Sigmoid colon (tissue), 6 donors: ENCODE measurements at regions not wholly inside any gene's neighbourhood (a gene's known extent, or its start where the extent isn't known, plus 50 kb on each side); places are given as distances from the start of the nearest gene placed in this dataset.

ENCODE experiments used
- DNase-seq: peaks from one replicate; pipeline ENCODE4 v3.0.0-alpha.2; 2019
- H3K27ac ChIP-seq, 4 donors: fragments of 200-600 bp; sonication (generic); one replicate each; pipeline ENCODE4 v1.5.1; 2016 to 2019; ENCODE audit warnings: mild to moderate bottlenecking in 1 of 4
- H3K27me3 ChIP-seq, 3 donors: fragments of 200-600 bp; sonication (generic); one replicate each; pipeline ENCODE4 v1.5.1; 2019; ENCODE audit warnings: mild to moderate bottlenecking in 1 of 3
- H3K36me3 ChIP-seq, 4 donors: fragments of 200-600 bp; sonication (generic); one replicate each; pipeline ENCODE4 v1.5.1; 2016 to 2019
- H3K4me1 ChIP-seq, 4 donors: fragments of 200-600 bp; sonication (generic); one replicate each; pipeline ENCODE4 v1.5.1; 2017 to 2019
- H3K4me3 ChIP-seq, 4 donors: fragments of 200-600 bp; sonication (generic); one replicate each; pipeline ENCODE4 v1.5.1; 2017 to 2019; ENCODE audit warnings: mild to moderate bottlenecking in 2 of 4, moderate library complexity in 1 of 4
- H3K9me3 ChIP-seq, 4 donors: fragments of 200-600 bp in 3 of 4; sonication (generic) in 3 of 4; one replicate each; pipeline versions ENCODE4 v1.5.1 to v1.6.1; 2013 to 2019
- CTCF ChIP-seq, 4 experiments: fragments of 450-650 bp in 3 of 4; fragments of 200-600 bp in 1 of 4; IDR thresholded peaks; one replicate each; pipeline ENCODE4 v1.5.1; 2016 to 2019; ENCODE audit warnings: antibody characterized with exemption in 4 of 4, mild to moderate bottlenecking in 3 of 4, moderate library complexity in 2 of 4
- EP300 ChIP-seq, 4 donors: sonication (generic); formaldehyde crosslinking; IDR thresholded peaks; one replicate each; pipeline ENCODE4 v1.6.1; 2017; ENCODE audit warnings: antibody characterized with exemption in 4 of 4
- POLR2A ChIP-seq, 2 donors: fragments of 450-650 bp; IDR thresholded peaks; one replicate each; pipeline ENCODE4 v1.6.1; 2016; ENCODE audit warnings: antibody characterized with exemption in 2 of 2, mild to moderate bottlenecking in 2 of 2, moderate library complexity in 2 of 2
- POLR2AphosphoS5 ChIP-seq, 4 donors: sonication (generic); formaldehyde crosslinking; IDR thresholded peaks; one replicate each; pipeline ENCODE4 v1.6.1; 2017; ENCODE audit warnings: antibody characterized with exemption in 4 of 4
- WGBS, 2 donors: extraction: QIAGEN DNeasy Blood & Tissue Kit; methylation state at CpG; one replicate each; pipeline ENCODE4 v1.1.7; 2013; 5-methylcytosine and 5-hydroxymethylcytosine counted together
- intact Hi-C: fragments of 100-400 bp; cut with DNase I; formaldehyde crosslinking; loops from one replicate; pipeline ENCODE4 v1.15.1; 2023
- donor health status: healthy with polysubstance abuse.
- donor health status: healthy.

DNA sequence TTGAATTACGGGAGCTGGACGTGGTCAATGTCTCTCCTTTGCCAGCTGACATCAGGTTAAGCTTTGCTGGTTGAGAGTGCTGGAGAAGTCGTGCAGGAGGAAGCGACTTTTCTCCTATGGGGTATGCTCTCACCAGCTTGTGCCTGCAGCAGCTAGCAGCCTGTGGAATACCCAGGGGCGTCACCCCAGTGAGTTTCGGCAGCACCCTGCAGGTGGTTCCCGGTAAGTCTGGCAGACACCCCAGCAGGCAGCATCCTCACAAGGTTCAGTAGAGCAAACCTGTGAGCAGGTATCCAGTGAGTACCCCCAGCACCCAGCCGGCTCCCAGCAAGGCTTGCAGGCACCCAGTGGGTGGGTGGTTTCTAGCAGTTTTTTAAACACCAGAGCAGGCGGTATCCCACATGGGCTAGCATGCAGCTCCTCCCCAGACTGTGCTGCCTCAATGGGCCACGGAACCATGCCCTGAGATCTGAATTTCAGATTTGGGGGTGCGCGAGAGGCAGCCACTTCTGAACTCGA lies 74.8 kb upstream of the SVIL start:
- TF ChIP-seq CTCF (IDR thresholded peaks at IDR 0.05) (no peak), POLR2A (IDR thresholded peaks at IDR 0.05) (no peak), EP300 (IDR thresholded peaks at IDR 0.05) (no peak), POLR2AphosphoS5 (IDR thresholded peaks at IDR 0.05) (peak in 1 of 4 donors; percentile 4)
- intact Hi-C loops = no loop called here
- Histone ChIP-seq H3K36me3 (peaks cover under 1 to 41% (median 4%) of the 10 kb centered on the region in 4 donors), H3K4me1 (peaks cover 0 to 75% (median 71%) of the 10 kb centered on the region in 4 donors), H3K9me3 (no peaks in the 10 kb centered on the region), H3K4me3 (no peak overlapping the region), H3K27me3 (no peaks in the 10 kb centered on the region), H3K27ac (peak overlapping the region in 3 of 4 donors; percentile 30 to 83 (median 63))
- 91 to 92% methylated on average over 13 of the region's 13 CpGs for WGBS, 2 donors
- no peak for DNase-seq

DNA sequence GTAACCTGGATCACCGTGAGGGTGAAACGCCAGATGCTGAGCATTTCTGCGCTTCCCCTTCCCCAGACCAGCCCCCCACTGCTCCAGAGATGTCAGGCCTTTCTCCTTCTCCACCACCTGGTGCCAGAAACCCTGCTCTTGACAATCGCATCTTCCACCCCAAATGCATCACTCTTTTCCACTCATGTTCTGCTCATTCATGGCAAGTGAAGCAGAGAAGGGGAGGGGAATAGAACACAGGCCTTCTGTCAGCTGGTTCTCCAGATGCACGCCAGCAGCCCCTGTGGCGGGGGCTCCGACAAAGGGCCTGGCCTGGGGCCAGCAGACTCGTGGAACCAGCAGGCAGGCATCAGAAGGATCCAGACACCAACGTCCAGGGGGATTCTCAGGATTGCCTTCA lies 68.5 kb upstream of the SVIL start:
- Histone ChIP-seq H3K9me3 (no peaks in the 10 kb centered on the region), H3K4me1 (peaks cover 0 to 75% (median 72%) of the 10 kb centered on the region in 4 donors), H3K27me3 (no peaks in the 10 kb centered on the region), H3K27ac (peak overlapping the region; percentile 58 to 83 (median 72)), H3K36me3 (peaks cover 0 to 6% (median 3%) of the 10 kb centered on the region in 4 donors), H3K4me3 (peak overlapping the region in 1 of 4 donors; percentile 1)
- intact Hi-C loops = no loop called here
- TF ChIP-seq POLR2AphosphoS5 (IDR thresholded peaks at IDR 0.05) (peak in 3 of 4 donors; percentile 30 to 72 (median 70)), CTCF (IDR thresholded peaks at IDR 0.05) (no peak)
- DNase-seq = no peak
- WGBS, 2 donors = 60 to 76% methylated on average over 9 of the region's 9 CpGs

DNA sequence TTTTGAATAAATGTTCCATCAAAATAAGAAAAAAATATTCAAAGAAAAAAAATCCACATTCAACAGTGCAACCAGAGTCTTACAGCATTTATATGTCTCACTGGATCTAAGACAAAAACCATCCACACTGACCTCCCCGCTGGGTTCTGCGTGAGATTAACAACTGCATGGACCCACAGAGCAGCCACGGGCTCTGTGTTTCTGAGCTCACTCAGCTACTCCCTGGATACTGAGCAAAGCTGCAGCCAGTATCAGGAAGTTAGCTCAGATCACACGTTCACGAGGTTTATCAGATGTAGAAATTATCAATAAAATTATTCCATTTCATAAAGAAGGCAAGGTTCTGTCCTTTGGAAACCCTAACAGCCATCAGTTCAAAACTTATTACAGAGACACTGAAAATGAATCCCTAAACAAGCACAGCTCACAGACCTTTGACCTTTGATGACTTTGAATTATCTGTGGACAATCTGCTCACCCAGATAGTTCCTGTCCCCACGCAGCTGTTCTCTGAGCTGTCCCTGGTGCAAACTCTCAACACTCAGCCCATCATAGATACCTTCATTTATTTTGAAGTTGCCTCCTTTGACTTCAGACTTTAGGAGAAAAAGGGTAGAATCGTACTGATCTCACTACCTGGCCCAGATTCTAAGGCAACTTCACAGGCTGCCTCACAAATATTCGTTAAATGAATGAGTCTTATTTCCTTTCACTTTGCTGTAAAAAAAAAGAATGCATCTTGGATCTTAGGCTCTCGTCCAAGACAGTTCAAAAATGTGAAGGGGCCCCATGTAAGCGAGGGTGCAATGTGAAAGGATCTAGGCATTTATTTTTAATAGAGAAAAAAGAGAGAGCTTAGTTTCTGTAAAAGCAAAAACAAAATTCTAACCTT lies 67.7 kb upstream of the SVIL start:
- Histone ChIP-seq H3K9me3 (no peaks in the 10 kb centered on the region), H3K4me1 (peaks cover 0 to 75% (median 72%) of the 10 kb centered on the region in 4 donors), H3K27me3 (no peaks in the 10 kb centered on the region), H3K36me3 (peaks cover 0 to 6% (median 3%) of the 10 kb centered on the region in 4 donors), H3K4me3 (peak overlapping the region in 1 of 4 donors; percentile 1), H3K27ac (peak overlapping the region; percentile 58 to 83 (median 72))
- intact Hi-C loops = no loop called here
- DNase-seq = no peak
- peak in 1 of 4 donors; percentile 25 for TF ChIP-seq POLR2AphosphoS5 (IDR thresholded peaks at IDR 0.05)
- no peak for TF ChIP-seq CTCF (IDR thresholded peaks at IDR 0.05)
- 36% methylated on average over 10 of the region's 10 CpGs for WGBS, 2 donors

GRCh38 chr10:29701306-29701705 lies 66.5 kb upstream of the SVIL start:
- no peaks in the 10 kb centered on the region for H3K27me3 ChIP-seq
- 88 to 93% methylated on average over 1 of the region's 1 CpG for WGBS, 2 donors
- peaks cover 0 to 5% (median 0%) of the 10 kb centered on the region in 4 donors for H3K36me3 ChIP-seq
- H3K27ac ChIP-seq = peak overlapping the region in 3 of 4 donors; percentile 15 to 83 (median 78)
- DNase-seq = no peak
- TF ChIP-seq EP300 (IDR thresholded peaks at IDR 0.05) = no peak
- TF ChIP-seq POLR2AphosphoS5 (IDR thresholded peaks at IDR 0.05) = no peak
- no peak for TF ChIP-seq CTCF (IDR thresholded peaks at IDR 0.05)
- TF ChIP-seq POLR2A (IDR thresholded peaks at IDR 0.05) = no peak
- no peak overlapping the region for H3K4me3 ChIP-seq
- intact Hi-C loops = no loop called here
- no peaks in the 10 kb centered on the region for H3K9me3 ChIP-seq
- H3K4me1 ChIP-seq = peaks cover 0 to 80% (median 76%) of the 10 kb centered on the region in 4 donors
